GM12865 (cell line): ENCODE measurements at regions not wholly inside any gene's neighbourhood (a gene's known extent, or its start where the extent isn't known, plus 50 kb on each side); places are given as distances from the start of the nearest gene placed in this dataset.

Source experiments
- DNase-seq: peaks from one replicate; pipeline ENCODE4 v3.0.0; 2010; ENCODE audit warnings: low read depth
- H3K4me3 ChIP-seq: 2 replicates; pipeline ENCODE4 v1.5.1; 2011; ENCODE audit warnings: mild to moderate bottlenecking, low read depth, low read length, control low read depth
- TF ChIP-seq, protein P1 (sequence below): IDR thresholded peaks from 2 replicates; pipeline ENCODE4 v1.5.1; 2011; ENCODE audit warnings: low read length, control low read depth, low read depth, inconsistent platforms; ENCODE audit not compliant: insufficient read depth; ENCODE audit errors: missing control alignments

DNA sequence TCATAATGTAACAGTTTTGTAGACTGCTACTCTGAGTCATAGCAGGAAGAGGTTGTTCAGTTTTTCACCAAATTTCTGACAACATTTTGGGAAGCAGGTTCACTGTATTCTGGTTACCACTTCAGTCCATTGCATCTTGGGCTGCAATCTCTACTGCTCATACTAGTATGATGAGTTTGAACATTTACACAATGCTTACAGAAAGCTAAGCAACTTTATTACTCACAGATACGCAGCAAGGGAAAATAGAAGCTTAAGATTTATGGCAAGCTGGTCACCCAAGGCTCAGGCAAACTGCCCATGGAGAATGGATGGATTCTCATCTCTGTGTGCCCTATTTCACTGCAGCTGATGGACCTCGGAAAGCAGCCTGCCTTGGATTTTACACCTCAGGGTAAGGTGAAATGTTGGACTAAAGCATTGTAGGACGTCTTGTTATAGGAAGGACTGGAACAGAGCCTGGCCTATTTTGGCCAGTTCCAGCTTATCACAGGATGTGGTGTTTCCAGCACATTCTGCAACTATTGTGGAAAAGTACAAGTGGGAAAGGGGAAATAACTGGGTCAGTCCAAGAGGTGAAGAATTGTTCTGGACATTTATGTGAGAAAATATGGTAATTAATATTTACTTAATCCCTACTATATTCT, 887.1 kb upstream of the AGA start:
- TF ChIP-seq, protein P1, sequence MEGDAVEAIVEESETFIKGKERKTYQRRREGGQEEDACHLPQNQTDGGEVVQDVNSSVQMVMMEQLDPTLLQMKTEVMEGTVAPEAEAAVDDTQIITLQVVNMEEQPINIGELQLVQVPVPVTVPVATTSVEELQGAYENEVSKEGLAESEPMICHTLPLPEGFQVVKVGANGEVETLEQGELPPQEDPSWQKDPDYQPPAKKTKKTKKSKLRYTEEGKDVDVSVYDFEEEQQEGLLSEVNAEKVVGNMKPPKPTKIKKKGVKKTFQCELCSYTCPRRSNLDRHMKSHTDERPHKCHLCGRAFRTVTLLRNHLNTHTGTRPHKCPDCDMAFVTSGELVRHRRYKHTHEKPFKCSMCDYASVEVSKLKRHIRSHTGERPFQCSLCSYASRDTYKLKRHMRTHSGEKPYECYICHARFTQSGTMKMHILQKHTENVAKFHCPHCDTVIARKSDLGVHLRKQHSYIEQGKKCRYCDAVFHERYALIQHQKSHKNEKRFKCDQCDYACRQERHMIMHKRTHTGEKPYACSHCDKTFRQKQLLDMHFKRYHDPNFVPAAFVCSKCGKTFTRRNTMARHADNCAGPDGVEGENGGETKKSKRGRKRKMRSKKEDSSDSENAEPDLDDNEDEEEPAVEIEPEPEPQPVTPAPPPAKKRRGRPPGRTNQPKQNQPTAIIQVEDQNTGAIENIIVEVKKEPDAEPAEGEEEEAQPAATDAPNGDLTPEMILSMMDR = no peak
- no peak for DNase-seq
- H3K4me3 ChIP-seq = no peak overlapping the region

DNA sequence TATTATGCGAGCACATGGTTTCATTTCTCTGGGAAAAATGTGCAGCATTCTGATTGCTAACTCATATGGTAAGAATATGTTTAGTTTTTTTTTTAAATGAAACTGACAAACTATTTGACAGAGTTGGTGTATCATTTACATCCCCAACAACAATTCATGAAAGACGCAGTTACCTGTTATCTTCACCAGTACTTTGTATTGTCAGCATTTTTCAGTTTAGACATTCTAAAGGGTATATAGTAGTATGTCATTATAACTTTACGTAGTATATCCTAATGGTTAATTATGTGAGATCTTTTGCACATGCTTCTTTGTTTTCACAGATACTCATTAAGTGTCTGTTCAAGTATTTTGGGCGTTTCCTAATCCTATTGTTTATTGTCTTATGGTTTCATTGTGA, 891.1 kb upstream of the AGA start:
- no peak overlapping the region for H3K4me3 ChIP-seq
- DNase-seq = no peak
- TF ChIP-seq, protein P1 = no peak

DNA sequence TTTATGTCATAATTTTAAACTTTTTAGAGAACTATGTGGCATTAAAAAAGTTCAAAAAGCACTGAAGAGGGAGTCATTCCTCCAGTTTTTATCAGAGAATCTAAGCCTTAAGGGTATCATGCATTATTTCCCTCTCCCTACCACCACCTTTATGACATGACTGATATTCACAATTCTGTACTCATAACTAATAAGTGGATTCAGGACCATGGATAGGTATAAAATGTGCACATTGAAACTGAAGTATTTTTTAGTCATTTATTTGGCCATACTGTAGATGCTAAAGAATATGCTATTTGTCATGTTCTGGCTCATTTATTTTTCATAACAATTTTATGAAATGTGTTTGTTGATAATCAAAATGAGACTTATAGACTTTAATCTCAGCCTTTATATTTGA, 897.5 kb upstream of the AGA start:
- no peak overlapping the region for H3K4me3 ChIP-seq
- TF ChIP-seq, protein P1 = no peak
- DNase-seq = no peak

DNA sequence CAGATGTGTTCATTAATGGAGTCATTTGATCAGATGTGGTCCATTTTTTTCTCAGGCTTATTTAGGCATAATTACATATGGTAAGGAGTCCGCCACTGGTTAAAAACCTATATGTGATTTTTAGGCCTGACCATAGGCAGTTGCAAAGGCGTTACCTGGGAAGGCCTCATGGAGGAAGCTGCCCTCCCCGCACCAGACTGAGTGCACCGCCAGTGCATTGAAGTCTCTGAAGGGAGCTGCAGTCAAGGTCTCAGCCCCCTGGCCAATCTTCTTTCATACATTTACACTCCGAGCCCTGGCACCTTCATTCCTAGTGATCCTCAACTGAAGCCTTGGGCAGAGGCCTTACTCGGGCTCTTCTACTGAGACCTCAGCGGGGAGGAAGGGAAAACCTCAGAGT, 898.2 kb upstream of the AGA start:
- no peak for DNase-seq
- TF ChIP-seq, protein P1 = no peak

DNA sequence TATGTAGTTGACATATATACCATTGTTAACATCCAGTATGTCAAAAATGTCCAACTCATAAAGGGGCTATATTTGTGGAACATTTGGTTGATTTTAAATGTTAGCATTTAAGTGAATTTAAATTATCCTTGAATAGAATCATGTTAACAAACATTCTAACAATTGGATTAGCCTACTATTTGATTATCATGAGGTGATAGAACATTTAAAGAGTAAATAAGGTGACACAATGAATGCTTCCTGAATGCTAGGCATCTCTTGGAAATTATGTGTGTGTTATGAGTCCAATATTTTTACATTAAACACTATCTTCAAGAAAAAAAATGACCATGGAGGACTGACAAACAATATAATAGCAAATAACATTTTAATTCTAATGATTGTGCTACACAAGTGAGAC, 901.9 kb upstream of the AGA start:
- DNase-seq = no peak
- H3K4me3 ChIP-seq = no peak overlapping the region
- TF ChIP-seq, protein P1 = no peak

More for the DNA sequence above, 898.2 kb upstream of the AGA start:
- no peak overlapping the region for H3K4me3 ChIP-seq

DNA sequence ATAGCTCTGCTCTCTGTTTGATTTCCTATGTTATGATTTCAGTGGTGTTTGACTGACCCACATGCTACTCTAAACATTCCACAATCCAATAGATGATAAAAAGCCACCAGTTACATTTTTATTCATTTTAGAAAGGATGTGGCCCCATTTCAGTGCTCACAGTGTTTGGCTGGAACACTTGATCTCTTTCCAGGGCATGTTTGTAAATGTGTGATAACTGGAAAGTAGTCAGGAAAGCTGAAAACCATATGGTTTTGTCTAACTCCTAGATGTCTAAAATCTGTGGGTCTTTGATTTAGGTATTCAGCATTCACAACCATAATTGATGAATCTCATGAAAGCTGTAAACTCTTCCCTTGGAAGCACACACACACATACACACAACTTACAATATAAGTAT, 904.9 kb upstream of the AGA start:
- TF ChIP-seq, protein P1 = no peak
- no peak overlapping the region for H3K4me3 ChIP-seq
- no peak for DNase-seq

DNA sequence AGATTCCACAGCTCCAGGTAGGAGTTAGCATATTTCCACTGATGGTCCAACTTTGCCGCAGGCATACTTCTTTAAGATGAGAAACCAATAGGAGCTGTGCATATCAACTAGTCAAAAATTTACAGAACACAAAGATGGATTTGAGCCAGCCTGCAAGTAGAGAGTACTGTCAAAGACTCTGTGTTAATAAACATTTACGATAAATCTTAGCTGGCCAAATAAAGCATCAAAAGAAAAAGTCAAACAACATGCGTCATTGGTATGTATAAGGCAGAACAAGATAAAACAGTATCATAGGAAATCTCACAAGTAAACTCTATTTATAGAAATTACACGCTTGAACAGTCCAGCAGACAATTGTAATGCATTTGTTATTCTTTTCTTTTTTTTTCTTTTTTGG, 907.4 kb upstream of the AGA start:
- TF ChIP-seq, protein P1 = no peak
- DNase-seq = no peak
- H3K4me3 ChIP-seq = no peak overlapping the region
